Skin epidermis (tissue), 12 donors: ENCODE measurements at regions not wholly inside any gene's neighbourhood (a gene's known extent, or its start where the extent isn't known, plus 50 kb on each side); places are given as distances from the start of the nearest gene placed in this dataset.
"Not testable (repeated sequence)": the region's sequence is repeated elsewhere in the genome, so short reads cannot be mapped to it uniquely, and the experiment has no call there.

Experiments used
- H3K27ac ChIP-seq, 21 experiments: fragments of 200-600 bp; sonication (generic) in 11 of 21; one replicate each; pipeline ENCODE4 v1.5.0; 2020; ENCODE audit warnings: mild to moderate bottlenecking in 3 of 21, inconsistent platforms in 2 of 21, moderate library complexity in 2 of 21
- H3K4me3 ChIP-seq, 7 experiments: fragments of 200-600 bp; sonication (generic) in 2 of 7; one replicate each; pipeline ENCODE4 v1.5.0; 2020; ENCODE audit warnings: inconsistent platforms in 2 of 7, mild to moderate bottlenecking in 2 of 7, moderate library complexity in 1 of 7

DNA sequence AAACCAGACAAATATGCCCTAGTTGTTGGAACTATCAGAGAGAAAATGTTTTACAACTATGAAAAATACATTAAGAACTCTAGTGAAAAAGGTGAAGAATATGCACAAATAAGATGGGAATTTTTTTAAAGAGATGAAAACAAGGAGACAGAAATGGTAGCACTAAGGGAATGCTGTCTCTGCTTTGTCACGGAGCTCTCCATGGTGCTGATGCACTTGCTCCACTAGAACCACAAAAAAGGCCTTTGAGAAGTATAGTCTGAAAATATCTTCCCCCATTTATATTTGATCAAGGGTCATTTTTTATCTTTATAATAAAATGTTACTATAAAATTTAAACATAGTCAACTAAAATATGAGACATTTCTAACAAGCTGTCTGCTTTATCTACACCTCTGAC, 1655.5 kb upstream of the AGA start:
- Histone ChIP-seq H3K4me3 (no peak overlapping the region), H3K27ac (no peak overlapping the region)

DNA sequence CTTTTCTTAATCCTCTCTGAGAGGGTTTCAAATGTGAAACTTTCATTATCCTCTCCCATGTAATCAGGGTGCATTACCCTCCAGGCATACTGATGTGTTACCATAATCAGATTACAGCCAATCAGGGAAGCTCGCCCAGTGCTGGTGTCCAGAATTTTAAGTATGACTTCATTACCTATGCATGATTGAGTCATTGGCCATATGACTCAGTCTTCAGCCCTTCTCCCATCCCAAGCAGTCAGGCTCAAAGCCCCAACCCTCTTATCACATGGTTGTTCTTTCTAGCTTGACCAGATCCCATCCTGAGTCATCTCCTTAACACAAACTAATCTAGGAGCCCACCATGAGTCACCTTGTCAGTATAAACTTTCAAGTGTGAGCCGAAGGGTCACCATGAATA, 1668.1 kb upstream of the AGA start:
- Histone ChIP-seq H3K27ac (no peak overlapping the region), H3K4me3 (no peak overlapping the region)

DNA sequence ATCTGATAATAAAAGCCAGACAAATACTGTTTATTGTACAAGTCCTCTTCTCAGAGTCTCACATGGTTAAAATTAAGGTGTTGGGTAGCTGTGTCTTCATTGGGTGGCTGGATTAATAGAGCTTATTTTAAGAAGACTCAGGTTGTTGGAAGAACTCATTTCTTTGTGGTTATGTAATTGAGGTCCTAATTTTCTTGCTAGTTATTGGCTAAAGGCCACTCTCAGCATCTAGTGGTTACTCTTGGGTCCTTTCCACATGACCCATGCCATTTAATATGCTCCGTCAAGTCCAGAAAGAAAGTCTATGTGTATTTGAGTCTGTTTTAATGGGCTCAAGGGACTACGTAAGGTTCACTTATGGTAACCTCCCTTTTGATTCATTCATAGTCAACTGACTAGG, 1668.6 kb upstream of the AGA start:
- no peak overlapping the region for H3K4me3 ChIP-seq
- H3K27ac ChIP-seq, result no peak overlapping the region

DNA sequence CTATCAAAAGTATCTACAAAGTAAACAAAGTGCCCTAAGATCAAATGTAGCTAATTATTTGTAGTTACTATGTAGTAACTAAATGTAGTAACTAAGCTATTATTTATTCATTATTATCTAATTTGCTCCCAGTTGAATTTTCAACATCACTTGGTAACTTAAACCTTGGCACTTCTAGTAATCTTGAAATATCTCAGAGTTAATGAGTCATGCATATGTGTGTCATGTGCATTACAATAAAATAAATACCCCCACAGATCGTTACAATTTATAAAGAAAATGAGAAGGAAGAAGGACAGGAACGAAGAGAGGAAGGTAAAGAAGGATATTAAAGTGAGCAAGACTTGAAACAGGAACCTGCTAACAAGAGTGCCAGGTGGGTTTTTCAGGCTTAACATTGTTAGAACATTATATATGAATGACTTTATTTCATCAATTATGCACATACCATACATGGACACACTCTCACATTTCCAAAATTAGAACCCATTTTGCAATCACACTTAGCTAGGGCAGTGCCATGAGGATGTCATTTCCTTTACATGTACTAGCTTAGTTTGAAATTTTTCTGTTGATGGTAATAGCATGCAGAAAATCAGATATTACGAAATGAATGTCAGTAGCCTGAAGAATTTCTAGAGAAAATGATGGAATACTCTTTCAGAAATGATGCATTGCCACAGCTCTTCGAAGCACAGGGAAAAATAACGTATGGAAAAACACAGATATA, 1670.4 kb upstream of the AGA start:
- Histone ChIP-seq H3K27ac (no peak overlapping the region), H3K4me3 (no peak overlapping the region)

DNA sequence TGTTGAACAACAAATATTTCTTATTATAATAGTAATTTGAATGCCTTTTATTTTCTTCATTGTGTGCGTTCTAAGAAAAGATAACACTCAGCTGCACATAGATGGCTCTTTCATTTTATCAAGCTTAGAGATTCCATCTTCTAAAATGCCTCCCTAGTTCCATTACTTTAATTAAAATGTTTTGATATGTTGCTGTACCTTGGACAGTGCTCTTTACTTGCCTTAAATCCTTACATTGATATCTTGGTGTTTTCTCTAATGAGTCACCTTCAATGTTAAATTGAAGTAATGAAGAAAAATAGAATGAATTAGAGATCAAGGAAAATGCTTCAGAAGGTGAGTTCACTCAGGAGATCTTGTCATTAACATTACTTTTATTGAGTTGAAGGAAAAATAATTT, 1672.4 kb upstream of the AGA start:
- H3K27ac ChIP-seq, result no peak overlapping the region
- no peak overlapping the region for H3K4me3 ChIP-seq

DNA sequence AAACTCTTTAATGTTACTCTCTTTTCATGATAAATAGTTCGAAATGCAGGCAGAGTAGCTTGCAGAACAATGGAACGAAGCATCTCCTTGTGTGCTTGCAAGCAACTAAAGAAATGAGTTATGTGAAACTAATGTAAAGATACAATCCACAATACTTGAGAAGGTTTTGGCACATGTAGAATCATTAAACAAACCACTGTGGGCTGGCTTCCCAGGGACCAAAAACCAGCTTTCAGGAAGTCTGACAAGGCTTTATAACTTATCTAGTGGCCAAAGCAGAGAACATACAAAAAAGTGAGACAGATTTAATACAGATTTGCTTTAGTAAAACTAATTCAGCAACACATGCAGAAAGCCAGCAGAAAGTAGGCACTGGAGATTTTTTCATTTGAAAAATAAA, 1673.8 kb upstream of the AGA start:
- Histone ChIP-seq H3K27ac (no peak overlapping the region), H3K4me3 (no peak overlapping the region)

DNA sequence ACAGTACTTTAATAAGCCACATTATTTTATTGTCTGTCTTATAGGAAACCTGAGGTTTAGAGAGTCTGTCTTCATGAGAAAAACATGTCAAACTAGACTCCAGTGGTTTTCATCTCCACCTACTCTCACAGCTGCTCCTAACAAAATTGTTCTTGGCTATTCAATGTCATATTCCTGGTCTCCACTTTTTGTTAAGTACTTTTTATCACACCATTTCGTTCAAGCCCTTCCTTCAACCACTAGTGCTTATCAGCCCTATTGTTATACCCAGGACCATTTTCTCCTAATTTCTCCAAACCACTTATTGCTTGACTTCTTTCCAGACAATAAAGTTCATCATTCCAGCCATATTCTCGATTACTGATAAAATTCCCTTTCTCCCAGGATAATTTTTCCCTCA, 1674.3 kb upstream of the AGA start:
- H3K27ac ChIP-seq, result no peak overlapping the region
- no peak overlapping the region for H3K4me3 ChIP-seq

DNA sequence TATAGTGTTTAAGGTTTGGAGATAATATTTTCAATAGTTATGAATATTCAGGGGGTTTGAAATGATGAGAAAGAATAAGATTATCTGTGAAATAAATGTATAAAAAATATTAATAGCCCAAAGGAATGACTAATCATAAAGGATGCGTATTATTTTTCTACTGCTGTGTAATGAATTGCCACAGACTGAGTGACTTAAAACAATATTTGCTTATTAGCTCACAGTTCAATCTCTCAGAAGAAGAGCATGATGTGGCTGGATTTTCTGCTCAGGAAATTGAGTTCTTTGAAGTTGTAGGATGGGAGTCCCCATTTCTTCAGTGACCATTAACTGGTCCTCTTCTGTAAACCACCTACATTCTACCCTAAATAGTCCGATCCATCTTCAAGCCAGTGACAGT, 1680.8 kb upstream of the AGA start:
- H3K27ac ChIP-seq, result no peak overlapping the region

DNA sequence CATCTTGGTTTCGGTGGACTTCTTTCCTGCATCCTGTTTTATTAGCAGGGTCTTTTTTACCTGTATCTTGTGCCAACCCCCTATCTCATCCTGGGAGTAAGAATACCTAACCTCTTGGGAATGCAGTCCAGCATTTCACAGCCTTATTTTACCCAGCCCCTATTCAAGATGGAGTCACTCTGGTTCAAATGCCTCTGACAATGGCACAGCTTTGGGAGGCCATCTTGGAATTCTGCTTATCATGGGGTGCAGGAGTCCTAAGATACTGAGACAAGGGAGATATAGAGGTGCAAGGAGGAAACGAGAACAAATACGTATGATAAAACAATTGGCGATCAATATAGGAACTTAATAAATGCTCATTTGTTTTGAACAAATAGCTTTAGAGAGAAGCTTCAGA, 1682.2 kb upstream of the AGA start:
- Histone ChIP-seq H3K27ac (no peak overlapping the region), H3K4me3 (no peak overlapping the region)

More for the DNA sequence above, 1680.8 kb upstream of the AGA start:
- H3K4me3 ChIP-seq, result no peak overlapping the region

DNA sequence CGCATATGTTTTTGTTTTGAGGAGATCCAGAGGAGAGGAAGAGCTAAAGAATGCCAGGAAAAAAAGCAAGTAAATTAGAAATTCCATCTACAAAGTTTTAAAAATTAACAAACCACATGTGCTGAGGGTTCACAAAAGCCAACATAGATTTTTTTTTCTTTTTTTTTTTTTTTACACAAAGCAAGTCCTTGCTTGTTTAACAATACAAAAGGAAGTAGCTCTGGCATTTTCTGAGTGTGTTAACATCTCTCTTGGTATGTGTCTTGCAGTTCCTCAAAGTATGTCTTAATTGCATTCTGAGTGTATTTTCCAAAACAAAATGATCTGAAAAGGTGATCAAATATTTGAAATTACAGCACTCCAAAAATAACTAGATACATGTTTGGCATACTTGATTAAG, 1682.7 kb upstream of the AGA start:
- H3K4me3 ChIP-seq, result no peak overlapping the region
- H3K27ac ChIP-seq, result no peak overlapping the region

DNA sequence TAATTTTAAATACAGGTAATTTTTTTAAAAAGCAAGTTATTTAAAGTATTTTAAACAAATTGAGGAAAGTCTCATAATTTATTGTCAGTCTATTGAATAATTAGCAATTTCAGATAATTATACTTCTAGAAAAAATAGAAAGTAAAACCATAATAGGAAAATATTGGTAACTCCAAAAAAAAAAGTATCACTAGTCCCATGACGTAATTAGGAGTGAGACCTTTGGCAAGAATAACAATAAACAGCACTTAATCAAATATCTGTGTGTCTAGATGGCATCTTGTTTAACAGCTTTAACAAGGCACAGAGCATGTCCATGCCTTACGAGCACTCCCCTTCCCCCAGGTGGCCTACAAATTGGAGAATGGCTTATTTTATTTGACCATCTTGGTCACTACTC, 1683.6 kb upstream of the AGA start:
- H3K4me3 ChIP-seq, result no peak overlapping the region
- H3K27ac ChIP-seq, result no peak overlapping the region

DNA sequence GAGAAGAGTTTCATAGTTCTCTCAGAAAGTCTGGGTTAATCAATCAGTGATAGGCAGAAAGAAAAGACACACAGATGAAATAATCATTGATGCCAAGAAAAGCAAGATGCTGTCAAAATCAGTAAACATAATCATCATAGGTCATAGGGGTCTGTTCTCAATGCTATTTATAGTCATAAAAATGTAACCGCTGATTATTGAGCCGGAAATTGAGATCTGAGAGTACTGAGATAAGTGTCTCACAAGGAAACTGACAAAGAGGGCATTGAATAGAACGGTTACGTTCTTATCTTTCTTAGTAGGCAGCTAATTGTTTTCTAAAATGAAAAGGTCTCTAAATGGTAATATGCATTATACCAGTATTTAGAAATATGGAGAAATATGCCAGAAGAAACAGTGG, 1686.1 kb upstream of the AGA start:
- Histone ChIP-seq H3K27ac (no peak overlapping the region), H3K4me3 (no peak overlapping the region)

DNA sequence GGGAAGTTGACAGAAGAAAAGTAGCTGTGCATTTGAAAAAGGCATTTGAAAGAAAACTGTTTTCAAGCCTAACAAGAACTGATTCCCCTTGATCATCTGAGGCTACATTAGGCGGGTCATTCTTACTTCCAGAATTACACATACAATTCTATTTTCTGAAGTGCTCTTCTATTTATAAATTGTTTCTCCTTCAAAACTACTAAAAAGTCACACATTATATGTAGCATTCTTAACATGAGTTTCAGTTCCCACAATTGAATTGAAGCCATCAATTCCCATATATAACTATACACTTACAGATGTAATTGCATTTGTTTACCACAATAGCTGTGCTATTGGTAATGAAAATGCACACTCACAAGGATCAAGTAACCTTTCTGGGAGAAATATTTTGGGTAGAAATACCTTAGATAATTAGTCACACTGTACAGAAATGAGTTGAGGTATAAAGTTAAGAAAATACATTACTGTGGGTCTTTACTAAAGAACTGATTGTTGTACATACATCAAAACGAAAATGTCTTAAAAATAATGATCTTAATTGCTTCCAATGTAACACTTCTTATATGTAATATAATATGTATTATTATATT, 1688.0 kb upstream of the AGA start:
- H3K27ac ChIP-seq, result no peak overlapping the region
- no peak overlapping the region for H3K4me3 ChIP-seq

DNA sequence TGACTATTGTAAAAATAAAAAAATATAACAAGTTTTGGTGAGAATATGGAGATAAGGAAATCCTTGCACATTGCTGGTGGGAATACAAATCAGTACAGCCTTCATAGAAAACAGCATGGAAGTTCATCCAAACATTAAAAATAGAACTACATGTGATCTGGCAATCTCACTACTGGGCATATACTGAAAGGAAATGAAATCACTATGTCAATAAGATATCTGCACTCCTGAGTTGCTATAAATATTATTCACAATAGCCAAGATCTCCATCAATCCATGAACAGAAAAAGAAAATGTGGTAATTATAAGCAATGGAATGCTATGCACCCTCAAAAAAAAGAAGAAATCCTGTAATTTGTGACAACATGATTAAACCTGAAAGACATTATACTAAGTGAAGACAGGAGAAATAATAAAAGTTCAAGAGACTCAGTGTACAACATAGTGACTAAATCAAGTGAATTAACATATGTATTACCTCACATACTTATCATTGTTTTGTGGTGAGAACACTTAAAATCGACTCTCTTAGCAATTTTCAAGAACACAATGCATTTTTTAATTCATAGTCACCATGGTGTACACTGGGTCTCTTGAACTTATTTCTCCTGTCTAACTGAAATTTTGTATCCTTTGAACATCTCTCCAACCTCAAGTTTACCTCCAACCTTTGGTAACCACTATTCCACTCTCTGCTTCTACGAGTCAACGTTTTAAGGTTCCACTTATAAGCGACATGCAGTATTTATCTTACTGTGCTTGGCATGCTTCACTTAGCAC, 1703.7 kb upstream of the AGA start:
- Histone ChIP-seq H3K4me3 (no peak overlapping the region), H3K27ac (no peak overlapping the region)

DNA sequence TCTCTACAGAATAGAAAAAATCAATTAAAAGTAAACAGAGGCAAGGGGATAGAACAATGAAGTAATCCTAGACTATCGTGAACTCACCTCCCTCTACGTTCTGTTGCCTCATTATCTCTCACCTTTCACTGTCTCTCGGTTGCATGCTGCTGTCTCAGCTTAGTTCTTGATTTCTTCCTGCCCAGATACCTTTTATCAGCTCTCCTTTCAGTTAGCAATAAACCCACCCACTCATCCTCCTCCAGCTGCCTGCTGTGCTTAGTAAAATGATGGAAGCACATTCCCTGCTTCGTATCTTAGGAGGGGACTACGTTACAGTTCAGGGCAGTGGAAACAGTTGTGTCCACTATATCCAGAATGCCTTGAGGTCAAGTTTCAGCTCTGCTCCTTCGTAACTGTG, 1709.5 kb upstream of the AGA start:
- no peak overlapping the region for H3K27ac ChIP-seq
- H3K4me3 ChIP-seq, result no peak overlapping the region

DNA sequence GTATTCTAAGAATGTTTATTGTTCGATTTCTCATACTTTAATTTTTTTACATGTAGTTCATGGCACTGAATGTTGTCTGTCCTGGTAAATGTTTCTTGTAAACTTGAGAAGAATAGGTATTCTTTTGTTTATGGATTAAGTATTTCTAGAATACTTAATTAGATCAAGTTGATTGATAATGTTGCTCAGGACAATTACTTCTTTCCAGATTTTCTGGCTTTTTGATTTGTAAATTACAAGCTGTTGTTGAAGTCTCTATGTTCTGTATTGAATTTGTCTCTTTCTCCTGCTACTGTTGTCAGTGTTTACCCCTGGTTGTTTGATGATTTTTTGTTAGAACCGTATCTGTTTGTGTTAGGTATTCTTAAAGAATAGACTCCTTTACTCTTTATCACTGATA, 1720.9 kb upstream of the AGA start:
- H3K27ac ChIP-seq, result no peak overlapping the region
- no peak overlapping the region for H3K4me3 ChIP-seq

DNA sequence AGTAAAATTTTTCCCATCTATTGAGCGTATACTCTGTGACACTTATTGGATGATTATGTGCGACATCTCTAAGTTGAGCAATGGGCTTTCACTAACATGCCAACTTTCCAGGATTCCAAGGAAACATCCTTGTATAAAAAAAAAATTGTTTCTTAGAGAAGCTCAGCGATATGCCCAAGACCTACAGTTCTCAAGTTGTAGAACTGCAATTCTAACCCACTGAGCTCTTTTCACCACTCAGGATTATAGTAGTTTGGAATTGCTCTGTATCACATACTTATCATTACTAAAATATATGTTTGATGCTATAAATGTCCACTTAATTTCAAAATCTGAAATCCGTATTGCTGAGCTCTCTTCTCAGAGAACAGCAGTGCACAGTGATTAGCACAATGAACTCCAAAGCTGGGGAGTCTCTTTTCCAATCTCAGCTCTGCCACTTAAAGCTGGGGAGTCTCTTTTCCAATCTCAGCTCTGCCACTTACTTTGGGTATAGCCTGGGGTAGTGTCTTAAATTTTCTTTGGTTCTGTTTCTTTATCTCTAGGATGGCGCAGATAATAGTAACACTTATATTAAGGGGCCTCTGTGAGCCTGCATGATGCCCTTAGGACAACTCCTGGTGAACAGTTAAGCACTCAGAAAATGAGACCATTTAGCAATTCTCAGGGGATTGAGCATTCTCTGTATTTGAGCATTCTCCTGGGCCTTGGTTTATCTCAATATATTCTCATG, 1722.2 kb upstream of the AGA start:
- Histone ChIP-seq H3K27ac (no peak overlapping the region), H3K4me3 (no peak overlapping the region)

DNA sequence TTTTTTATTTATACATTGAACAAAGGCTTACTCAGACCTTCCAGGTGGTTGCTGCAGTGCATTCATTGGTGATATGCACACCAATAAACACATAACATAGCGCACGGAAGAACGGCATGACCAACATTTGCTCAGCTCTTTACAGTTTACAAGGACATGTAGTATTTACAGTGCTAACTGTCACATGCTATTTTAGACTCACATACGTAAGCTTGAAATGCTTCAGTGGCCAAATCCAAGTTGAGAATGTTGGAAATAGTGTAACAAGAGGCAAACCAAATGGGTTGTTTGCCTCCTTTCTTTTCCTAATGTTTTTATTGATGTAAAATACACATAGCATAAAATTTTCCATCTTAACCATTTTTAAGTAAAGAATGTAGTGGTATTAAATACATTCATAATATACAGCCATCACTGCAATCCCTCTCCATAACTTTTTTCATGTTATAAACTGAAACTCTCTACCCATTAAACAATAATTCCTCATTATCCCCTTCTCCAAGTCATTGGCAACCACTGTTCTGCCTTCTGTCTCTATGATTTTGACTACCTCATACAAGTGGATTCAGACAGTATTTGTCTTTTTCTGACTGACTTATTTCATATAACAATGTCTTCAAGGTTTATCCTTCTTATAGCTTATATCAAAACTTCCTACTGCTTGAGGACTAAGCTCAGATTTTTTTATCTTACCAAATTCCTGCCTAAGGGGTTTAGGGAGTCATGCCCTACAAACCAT, 1722.9 kb upstream of the AGA start:
- no peak overlapping the region for H3K27ac ChIP-seq
- no peak overlapping the region for H3K4me3 ChIP-seq

DNA sequence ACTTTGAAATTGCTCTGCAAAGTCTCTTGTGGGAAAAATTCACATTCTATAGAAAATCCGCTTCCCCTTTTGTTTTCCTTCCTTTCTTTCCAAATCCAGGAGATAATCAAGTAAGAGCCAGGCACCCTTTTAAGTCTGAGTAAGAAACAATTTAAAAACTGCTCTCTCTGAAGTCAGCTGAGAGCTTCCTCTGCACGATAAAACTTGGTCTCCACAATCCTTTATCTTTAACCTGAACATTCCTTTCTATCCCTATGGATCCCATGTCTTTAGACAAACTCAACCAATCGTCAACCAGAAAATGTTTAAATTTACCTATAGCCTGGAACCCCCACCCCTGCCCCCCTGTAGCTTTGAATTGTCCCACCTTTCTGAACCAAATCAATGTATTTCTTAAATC, 1723.6 kb upstream of the AGA start:
- H3K4me3 ChIP-seq, result no peak overlapping the region
- H3K27ac ChIP-seq, result no peak overlapping the region

DNA sequence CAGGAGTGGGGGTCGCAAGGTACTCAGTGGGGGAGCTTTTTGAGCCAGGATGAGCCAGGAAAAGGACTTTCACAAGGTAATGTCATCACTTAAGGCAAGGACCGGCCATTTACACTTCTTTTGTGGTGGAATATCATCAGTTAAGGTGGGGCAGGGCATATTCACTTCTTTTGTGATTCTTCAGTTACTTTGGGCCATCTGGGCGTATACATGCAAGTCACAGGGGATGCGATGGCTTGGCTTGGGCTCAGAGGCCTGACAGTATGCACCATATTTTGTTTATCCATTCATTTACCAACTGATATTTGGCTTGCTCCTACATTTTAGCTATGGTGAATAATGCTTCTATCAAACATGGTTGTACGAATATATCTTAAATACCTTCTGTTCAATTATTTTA, 1728.1 kb upstream of the AGA start:
- H3K4me3 ChIP-seq, H3K27ac ChIP-seq: not testable (repeated sequence)
